Neural progenitor cell (in vitro differentiated cells): ENCODE measurements at regions not wholly inside any gene's neighbourhood (a gene's known extent, or its start where the extent isn't known, plus 50 kb on each side); places are given as distances from the start of the nearest gene placed in this dataset.
A peak's percentile ranks its signal among the peaks of the same experiment; 100 is the strongest.
"Not testable (repeated sequence)": the region's sequence is repeated elsewhere in the genome, so short reads cannot be mapped to it uniquely, and the experiment has no call there.

Source experiments
- DNase-seq: peaks from one replicate; pipeline ENCODE4 v3.0.0-alpha.2; 2016; ENCODE audit warnings: low spot score
- H2AFZ ChIP-seq: fragments of 200-600 bp; sonication (generic); replicated peaks from 2 replicates; pipeline ENCODE4 v1.6.1; 2016; ENCODE audit warnings: antibody characterized with exemption
- H3F3A ChIP-seq: fragments of 200-600 bp; sonication (generic); 2 replicates; pipeline ENCODE4 v1.6.1; 2016; ENCODE audit warnings: antibody characterized with exemption, low read depth
- H3K27ac ChIP-seq: fragments of 200-600 bp; sonication (generic); 2 replicates; pipeline ENCODE4 v1.5.1; 2016; ENCODE audit warnings: mild to moderate bottlenecking
- H3K27me3 ChIP-seq: fragments of 200-600 bp; sonication (generic); 2 replicates; pipeline ENCODE4 v1.6.1; 2016; ENCODE audit warnings: mild to moderate bottlenecking, moderate library complexity
- H3K36me3 ChIP-seq: fragments of 200-600 bp; sonication (generic); 2 replicates; pipeline ENCODE4 v1.5.1; 2016
- H3K4me1 ChIP-seq: fragments of 200-600 bp; sonication (generic); 2 replicates; pipeline ENCODE4 v1.6.1; 2016; ENCODE audit warnings: mixed run types
- H3K4me2 ChIP-seq: fragments of 200-600 bp; sonication (generic); 2 replicates; pipeline ENCODE4 v1.6.1; 2016
- H3K4me3 ChIP-seq: fragments of 200-600 bp; sonication (generic); 2 replicates; pipeline ENCODE4 v1.5.1; 2016
- H3K79me2 ChIP-seq: fragments of 200-600 bp; sonication (generic); 2 replicates; pipeline ENCODE4 v1.6.1; 2016; ENCODE audit warnings: low read depth
- H3K9ac ChIP-seq: fragments of 200-600 bp; sonication (generic); 2 replicates; pipeline ENCODE4 v1.6.1; 2016
- H3K9me3 ChIP-seq: fragments of 200-600 bp; sonication (generic); 2 replicates; pipeline ENCODE4 v1.5.1; 2016; ENCODE audit warnings: low read depth
- H4K20me1 ChIP-seq: fragments of 200-600 bp; sonication (generic); 2 replicates; pipeline ENCODE4 v1.6.1; 2016; ENCODE audit warnings: low read depth
- H3K27ac Mint-ChIP-seq: 3 replicates; pipeline ENCODE4 v1.8.0; 2021; ENCODE audit warnings: mixed read lengths
- H3K27me3 Mint-ChIP-seq: 2 replicates; pipeline ENCODE4 v1.8.0; 2022; ENCODE audit warnings: low read depth, mild to moderate bottlenecking, inconsistent platforms, moderate library complexity, mixed read lengths; ENCODE audit not compliant: insufficient read depth
- H3K36me3 Mint-ChIP-seq: 3 replicates; pipeline ENCODE4 v1.8.0; 2021; ENCODE audit warnings: mixed read lengths
- H3K4me1 Mint-ChIP-seq: 3 replicates; pipeline ENCODE4 v1.8.0; 2021; ENCODE audit warnings: mixed read lengths
- H3K4me3 Mint-ChIP-seq: 3 replicates; pipeline ENCODE4 v1.8.0; 2021; ENCODE audit warnings: mild to moderate bottlenecking, moderate library complexity, mixed read lengths
- H3K9me3 Mint-ChIP-seq: 3 replicates; pipeline ENCODE4 v1.8.0; 2020; ENCODE audit warnings: mixed read lengths
- EZH2 ChIP-seq: fragments of 200-600 bp; sonication (generic); IDR thresholded peaks from 2 replicates; pipeline ENCODE4 v1.6.1; 2017; ENCODE audit warnings: antibody characterized with exemption, mild to moderate bottlenecking, moderate library complexity
- EZH2phosphoT487 ChIP-seq: fragments of 200-600 bp; sonication (generic); IDR thresholded peaks from 2 replicates; pipeline ENCODE4 v1.6.1; 2017; ENCODE audit warnings: antibody characterized with exemption
- TF ChIP-seq, protein P1 (sequence below): fragments of 200-600 bp; sonication (generic); IDR thresholded peaks from 2 replicates; pipeline ENCODE4 v1.5.1; 2017; ENCODE audit warnings: antibody characterized with exemption, mild to moderate bottlenecking

DNA sequence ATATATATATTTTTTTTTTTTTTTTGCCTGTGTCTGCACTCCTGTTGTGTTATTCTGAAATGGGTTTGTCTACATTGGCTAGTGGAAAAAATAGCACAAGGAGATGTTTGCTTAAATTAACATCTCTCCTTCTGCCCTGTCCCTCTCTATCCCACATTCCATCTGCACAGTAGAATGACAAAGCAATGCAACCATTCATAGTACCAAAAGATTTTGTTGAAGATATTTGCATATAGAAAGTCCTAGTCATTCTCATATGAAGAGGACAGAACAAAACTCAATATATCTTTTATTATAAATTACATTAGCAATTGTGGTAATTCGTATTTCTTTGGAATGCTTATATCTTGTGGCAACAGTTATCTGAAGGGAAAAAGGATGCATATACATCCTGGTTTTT is 88.3 kb upstream of the AGA start:
- no peak for DNase-seq
- no peaks in the 10 kb centered on the region for H3K27me3 Mint-ChIP-seq
- no peak overlapping the region for H3K27ac Mint-ChIP-seq
- H4K20me1 ChIP-seq: no peaks in the 10 kb centered on the region
- H3K9me3 Mint-ChIP-seq: no peaks in the 10 kb centered on the region
- no peaks in the 10 kb centered on the region for H3K36me3 Mint-ChIP-seq
- no peaks in the 10 kb centered on the region for H3K9me3 ChIP-seq
- no peak overlapping the region for H2AFZ ChIP-seq
- no peaks in the 10 kb centered on the region for H3K27me3 ChIP-seq
- no peak overlapping the region for H3K27ac ChIP-seq
- H3K36me3 ChIP-seq: no peaks in the 10 kb centered on the region
- H3F3A ChIP-seq: no peaks in the 10 kb centered on the region
- H3K4me2 ChIP-seq: no peak overlapping the region
- peaks cover 12% of the 10 kb centered on the region for H3K4me1 Mint-ChIP-seq
- TF ChIP-seq, protein P1, sequence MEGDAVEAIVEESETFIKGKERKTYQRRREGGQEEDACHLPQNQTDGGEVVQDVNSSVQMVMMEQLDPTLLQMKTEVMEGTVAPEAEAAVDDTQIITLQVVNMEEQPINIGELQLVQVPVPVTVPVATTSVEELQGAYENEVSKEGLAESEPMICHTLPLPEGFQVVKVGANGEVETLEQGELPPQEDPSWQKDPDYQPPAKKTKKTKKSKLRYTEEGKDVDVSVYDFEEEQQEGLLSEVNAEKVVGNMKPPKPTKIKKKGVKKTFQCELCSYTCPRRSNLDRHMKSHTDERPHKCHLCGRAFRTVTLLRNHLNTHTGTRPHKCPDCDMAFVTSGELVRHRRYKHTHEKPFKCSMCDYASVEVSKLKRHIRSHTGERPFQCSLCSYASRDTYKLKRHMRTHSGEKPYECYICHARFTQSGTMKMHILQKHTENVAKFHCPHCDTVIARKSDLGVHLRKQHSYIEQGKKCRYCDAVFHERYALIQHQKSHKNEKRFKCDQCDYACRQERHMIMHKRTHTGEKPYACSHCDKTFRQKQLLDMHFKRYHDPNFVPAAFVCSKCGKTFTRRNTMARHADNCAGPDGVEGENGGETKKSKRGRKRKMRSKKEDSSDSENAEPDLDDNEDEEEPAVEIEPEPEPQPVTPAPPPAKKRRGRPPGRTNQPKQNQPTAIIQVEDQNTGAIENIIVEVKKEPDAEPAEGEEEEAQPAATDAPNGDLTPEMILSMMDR: no peak
- TF ChIP-seq EZH2phosphoT487 (no peak), EZH2 (no peak)
- peaks cover 7% of the 10 kb centered on the region for H3K4me1 ChIP-seq
- no peak overlapping the region for H3K4me3 Mint-ChIP-seq
- H3K79me2 ChIP-seq: no peaks in the 10 kb centered on the region
- no peak overlapping the region for H3K4me3 ChIP-seq
- no peak overlapping the region for H3K9ac ChIP-seq

DNA sequence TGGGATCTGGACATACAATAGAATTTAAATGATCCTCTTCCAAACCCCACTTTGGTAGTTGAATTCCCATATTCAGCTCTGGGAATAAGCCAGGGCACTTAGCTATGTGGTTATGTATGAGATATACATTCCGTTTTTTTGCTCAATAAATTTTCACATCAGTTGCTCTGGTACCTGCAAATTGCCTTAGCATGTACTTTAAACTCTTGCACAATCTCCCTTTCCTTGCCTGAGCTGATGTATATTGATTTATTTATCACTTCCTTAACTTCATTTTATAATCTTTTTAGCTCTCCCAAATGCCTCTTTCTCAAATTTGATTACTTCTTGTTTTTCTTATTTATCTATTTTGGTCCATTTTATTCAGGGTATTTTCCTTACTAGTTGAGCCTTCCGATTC is 90.1 kb upstream of the AGA start:
- H3K4me2 ChIP-seq: no peak overlapping the region

DNA sequence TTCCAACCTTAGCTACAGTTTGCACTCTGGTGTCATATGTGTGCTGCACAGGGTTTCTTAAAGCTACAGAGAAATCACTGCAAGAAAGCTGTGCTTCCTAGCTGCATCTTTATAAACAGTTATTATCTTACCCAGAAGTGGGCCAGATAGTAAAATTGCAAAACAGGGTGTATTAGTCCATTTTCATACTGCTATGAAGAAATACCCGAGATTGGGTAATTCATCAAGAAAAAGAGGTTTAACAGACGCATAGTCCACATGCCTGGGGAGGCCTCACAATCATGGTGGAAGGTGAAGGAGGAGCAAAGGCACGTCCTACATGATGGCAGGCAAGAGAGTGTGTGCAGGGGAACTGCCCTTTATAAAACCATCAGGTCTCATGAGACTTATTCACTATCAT is 92.6 kb upstream of the AGA start:
- H3K36me3 Mint-ChIP-seq, H3K9me3 ChIP-seq, H3K9me3 Mint-ChIP-seq, H3F3A ChIP-seq, DNase-seq, H3K9ac ChIP-seq, H3K27ac ChIP-seq, H3K27me3 ChIP-seq, H3K79me2 ChIP-seq, H3K36me3 ChIP-seq, H3K4me3 Mint-ChIP-seq, H3K4me1 ChIP-seq, H2AFZ ChIP-seq, H3K27me3 Mint-ChIP-seq, H4K20me1 ChIP-seq, H3K4me2 ChIP-seq, H3K4me3 ChIP-seq: not testable (repeated sequence)
- H3K27ac Mint-ChIP-seq: peak overlapping the region; percentile 21
- peaks cover 12% of the 10 kb centered on the region for H3K4me1 Mint-ChIP-seq

More for the DNA sequence above, 90.1 kb upstream of the AGA start:
- H3K4me1 ChIP-seq: peaks cover 7% of the 10 kb centered on the region
- H2AFZ ChIP-seq: no peak overlapping the region
- no peaks in the 10 kb centered on the region for H4K20me1 ChIP-seq
- no peak overlapping the region for H3K9ac ChIP-seq
- TF ChIP-seq EZH2phosphoT487: no peak
- TF ChIP-seq, protein P1: no peak
- no peak for TF ChIP-seq EZH2
- no peak for DNase-seq
- H3K36me3 ChIP-seq: no peaks in the 10 kb centered on the region
- H3K79me2 ChIP-seq: no peaks in the 10 kb centered on the region
- Mint-ChIP-seq H3K9me3 (no peaks in the 10 kb centered on the region), H3K4me3 (no peak overlapping the region), H3K27ac (no peak overlapping the region), H3K36me3 (no peaks in the 10 kb centered on the region), H3K27me3 (no peaks in the 10 kb centered on the region), H3K4me1 (peaks cover 12% of the 10 kb centered on the region)
- no peaks in the 10 kb centered on the region for H3K27me3 ChIP-seq
- no peak overlapping the region for H3K4me3 ChIP-seq
- no peaks in the 10 kb centered on the region for H3F3A ChIP-seq
- H3K27ac ChIP-seq: no peak overlapping the region
- no peaks in the 10 kb centered on the region for H3K9me3 ChIP-seq

DNA sequence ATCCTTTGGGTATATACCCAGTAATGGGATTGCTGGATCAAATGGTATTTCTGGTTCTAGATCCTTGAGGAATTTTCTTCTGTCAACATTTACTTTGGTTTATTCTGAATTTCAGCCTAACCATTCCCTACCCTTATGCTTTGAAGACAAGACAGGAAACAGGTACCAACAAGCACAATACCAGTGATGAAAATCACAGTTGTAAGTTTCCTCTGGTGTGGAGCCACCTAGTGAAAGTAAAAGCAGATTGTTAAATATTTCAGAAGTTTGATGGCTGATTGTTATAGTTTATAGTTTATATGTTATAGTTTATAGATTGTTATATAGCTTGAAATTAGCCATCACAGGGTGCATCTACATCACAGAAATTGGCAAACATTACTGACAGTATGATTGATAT is 104.5 kb upstream of the AGA start:
- Histone ChIP-seq H3K4me3 (no peak overlapping the region), H3K9ac (no peak overlapping the region), H3K4me1 (peaks cover 4% of the 10 kb centered on the region), H2AFZ (no peak overlapping the region), H3K27me3 (no peaks in the 10 kb centered on the region), H3K27ac (no peak overlapping the region), H3K79me2 (no peaks in the 10 kb centered on the region), H3K36me3 (no peaks in the 10 kb centered on the region), H4K20me1 (no peaks in the 10 kb centered on the region), H3F3A (no peaks in the 10 kb centered on the region), H3K4me2 (no peak overlapping the region), H3K9me3 (no peaks in the 10 kb centered on the region)
- Mint-ChIP-seq H3K36me3 (no peaks in the 10 kb centered on the region), H3K27ac (no peak overlapping the region), H3K4me1 (no peaks in the 10 kb centered on the region), H3K9me3 (peaks cover 2% of the 10 kb centered on the region), H3K27me3 (no peaks in the 10 kb centered on the region), H3K4me3 (no peak overlapping the region)
- DNase-seq: no peak
- TF ChIP-seq EZH2 (no peak), EZH2phosphoT487 (no peak)
- TF ChIP-seq, protein P1: no peak
